ENCODE measurements at regions not wholly inside any gene's neighbourhood (a gene's known extent, or its start where the extent isn't known, plus 50 kb on each side); places are given as distances from the start of the nearest gene placed in this dataset.

- no peak for DNase-seq (ENCODE audit: low read depth, low spot score)
- H3K4me3 ChIP-seq (ENCODE audit: low read depth, low read length): no peak overlapping the region
- TF ChIP-seq CTCF (IDR thresholded peaks at IDR 0.05; ENCODE audit: low read depth, low read length): no peak
- in situ Hi-C loops (cut with HindIII; ENCODE audit: low sequenced_read_pairs): no loop called here
Observed at GRCh38 chr11:71365626-71366025, 82.6 kb downstream of the DHCR7 start.

- DNase-seq (ENCODE audit: low read depth, low spot score): no peak
- in situ Hi-C loops (cut with HindIII; ENCODE audit: low sequenced_read_pairs): no loop called here
- H3K4me3 ChIP-seq (ENCODE audit: low read depth, low read length): no peak overlapping the region
- no peak for TF ChIP-seq CTCF (IDR thresholded peaks at IDR 0.05; ENCODE audit: low read depth, low read length)
Observed at GRCh38 chr11:71364806-71365205, 83.4 kb downstream of the DHCR7 start.

GRCh38 chr11:71364176-71364671, 84.0 kb downstream of the DHCR7 start:
- no peak for TF ChIP-seq CTCF (IDR thresholded peaks at IDR 0.05; ENCODE audit: low read depth, low read length)
- H3K4me3 ChIP-seq (ENCODE audit: low read depth, low read length): no peak overlapping the region
- no peak for DNase-seq (ENCODE audit: low read depth, low spot score)
- in situ Hi-C loops (cut with HindIII; ENCODE audit: low sequenced_read_pairs): no loop called here

- no peak for TF ChIP-seq CTCF (IDR thresholded peaks at IDR 0.05; ENCODE audit: low read depth, low read length)
- no peak for DNase-seq (ENCODE audit: low read depth, low spot score)
- in situ Hi-C loops (cut with HindIII; ENCODE audit: low sequenced_read_pairs): no loop called here
- H3K4me3 ChIP-seq (ENCODE audit: low read depth, low read length): no peak overlapping the region
Observed at GRCh38 chr11:71363721-71364120, 84.5 kb downstream of the DHCR7 start.

- no peak for TF ChIP-seq CTCF (IDR thresholded peaks at IDR 0.05; ENCODE audit: low read depth, low read length)
- DNase-seq (ENCODE audit: low read depth, low spot score): no peak
- in situ Hi-C loops (cut with HindIII; ENCODE audit: low sequenced_read_pairs): no loop called here
- no peak overlapping the region for H3K4me3 ChIP-seq (ENCODE audit: low read depth, low read length)
Observed at GRCh38 chr11:71358963-71359567, 89.1 kb downstream of the DHCR7 start.

- no peak for TF ChIP-seq CTCF (IDR thresholded peaks at IDR 0.05; ENCODE audit: low read depth, low read length)
- no peak for DNase-seq (ENCODE audit: low read depth, low spot score)
- no peak overlapping the region for H3K4me3 ChIP-seq (ENCODE audit: low read depth, low read length)
- in situ Hi-C loops (cut with HindIII; ENCODE audit: low sequenced_read_pairs): no loop called here
Observed at GRCh38 chr11:71358122-71358728, 90.0 kb downstream of the DHCR7 start.
